SU-DHL-6 (cell line): ENCODE measurements at regions not wholly inside any gene's neighbourhood (a gene's known extent, or its start where the extent isn't known, plus 50 kb on each side); places are given as distances from the start of the nearest gene placed in this dataset.
"Not testable (repeated sequence)": the region's sequence is repeated elsewhere in the genome, so short reads cannot be mapped to it uniquely, and the experiment has no call there.

Experiments used
- EZH2phosphoT487 ChIP-seq: fragments of 200-600 bp; sonication (generic), shearing (Covaris generic); conservative IDR thresholded peaks from 2 replicates; pipeline ENCODE4 v1.6.1; 2018; ENCODE audit warnings: mild to moderate bottlenecking, antibody characterized with exemption, low read length, moderate library complexity, mixed read lengths
- TF ChIP-seq, protein P1 (sequence below): fragments of 200-600 bp; sonication (generic); IDR thresholded peaks from one replicate; pipeline ENCODE4 v1.5.1; 2017; ENCODE audit warnings: antibody characterized with exemption, mild to moderate bottlenecking, low read length, moderate library complexity; ENCODE audit not compliant: insufficient read depth, poor library complexity, severe bottlenecking

DNA sequence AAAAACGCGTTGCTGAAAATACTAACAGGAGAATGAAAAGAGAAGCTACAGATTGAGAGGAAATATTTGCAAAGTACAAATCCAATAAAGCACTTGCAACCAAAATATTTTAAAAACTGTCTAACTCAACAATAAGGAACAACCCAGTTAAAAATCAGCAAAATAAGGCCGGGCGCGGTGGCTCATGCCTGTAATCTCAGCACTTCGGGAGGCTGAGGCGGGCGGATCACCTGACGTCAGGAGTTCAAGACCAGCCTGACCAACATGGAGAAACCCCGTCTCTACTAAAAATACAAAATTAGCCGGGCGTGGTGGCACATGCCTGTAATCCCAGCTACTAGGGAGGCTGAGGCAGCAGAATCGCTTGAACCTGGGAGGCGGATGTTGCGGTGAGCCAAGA, 798.6 kb downstream of the PLCL1 start:
- TF ChIP-seq, protein P1, sequence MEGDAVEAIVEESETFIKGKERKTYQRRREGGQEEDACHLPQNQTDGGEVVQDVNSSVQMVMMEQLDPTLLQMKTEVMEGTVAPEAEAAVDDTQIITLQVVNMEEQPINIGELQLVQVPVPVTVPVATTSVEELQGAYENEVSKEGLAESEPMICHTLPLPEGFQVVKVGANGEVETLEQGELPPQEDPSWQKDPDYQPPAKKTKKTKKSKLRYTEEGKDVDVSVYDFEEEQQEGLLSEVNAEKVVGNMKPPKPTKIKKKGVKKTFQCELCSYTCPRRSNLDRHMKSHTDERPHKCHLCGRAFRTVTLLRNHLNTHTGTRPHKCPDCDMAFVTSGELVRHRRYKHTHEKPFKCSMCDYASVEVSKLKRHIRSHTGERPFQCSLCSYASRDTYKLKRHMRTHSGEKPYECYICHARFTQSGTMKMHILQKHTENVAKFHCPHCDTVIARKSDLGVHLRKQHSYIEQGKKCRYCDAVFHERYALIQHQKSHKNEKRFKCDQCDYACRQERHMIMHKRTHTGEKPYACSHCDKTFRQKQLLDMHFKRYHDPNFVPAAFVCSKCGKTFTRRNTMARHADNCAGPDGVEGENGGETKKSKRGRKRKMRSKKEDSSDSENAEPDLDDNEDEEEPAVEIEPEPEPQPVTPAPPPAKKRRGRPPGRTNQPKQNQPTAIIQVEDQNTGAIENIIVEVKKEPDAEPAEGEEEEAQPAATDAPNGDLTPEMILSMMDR, result not testable (repeated sequence)
- not testable (repeated sequence) for TF ChIP-seq EZH2phosphoT487
